ENCODE measurements at regions not wholly inside any gene's neighbourhood (a gene's known extent, or its start where the extent isn't known, plus 50 kb on each side); places are given as distances from the start of the nearest gene placed in this dataset.

DNA sequence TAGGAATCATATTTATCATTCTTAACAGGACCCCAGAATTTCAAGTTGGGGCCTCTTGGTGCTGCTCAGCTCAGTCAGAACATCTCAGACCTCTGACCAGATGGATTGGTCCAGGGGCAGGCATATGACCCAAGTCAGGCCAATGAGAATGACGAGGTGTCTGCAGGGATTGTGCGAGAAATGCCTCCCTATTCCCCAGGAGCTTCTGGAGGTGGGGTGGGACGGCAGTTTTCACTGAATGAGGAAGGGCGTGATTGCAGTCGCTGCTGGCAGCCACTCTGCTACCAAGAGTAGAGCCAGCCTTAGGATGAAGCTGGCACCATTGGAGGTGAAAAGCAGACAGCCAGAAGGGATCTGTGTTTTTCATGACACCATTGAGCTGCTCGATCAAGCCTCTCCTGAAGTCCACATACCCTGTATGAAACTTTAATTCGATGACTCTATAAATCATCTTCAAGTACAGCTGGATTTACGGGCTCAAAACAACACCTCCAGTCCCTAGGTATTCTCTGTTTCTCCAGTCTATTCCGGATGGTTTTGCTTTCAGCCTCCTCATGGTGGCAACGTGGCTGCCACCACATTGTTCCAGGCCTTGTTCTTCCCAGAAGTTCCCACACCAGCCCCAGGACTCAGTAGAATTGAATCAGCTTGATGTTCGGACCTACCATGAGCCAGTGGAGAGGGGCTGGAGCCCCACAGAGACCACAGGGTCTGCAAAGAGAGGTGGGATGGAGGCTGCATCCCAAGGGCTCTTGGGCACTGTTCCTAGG is 70.2 kb upstream of the ADAMTS2 start:
- TF ChIP-seq CTCF (conservative IDR thresholded peaks at IDR 0.05; ENCODE audit: low read length), result no peak
- TF ChIP-seq EZH2phosphoT487 (IDR thresholded peaks at IDR 0.05; ENCODE audit: borderline replicate concordance, low read depth, low read length), result no peak

Data from OCI-LY7 (cell line).